A673 (cell line): ENCODE measurements at regions not wholly inside any gene's neighbourhood (a gene's known extent, or its start where the extent isn't known, plus 50 kb on each side); places are given as distances from the start of the nearest gene placed in this dataset.

Experiments used
- CTCF ChIP-seq: fragments of 300-800, 200-600 bp; sonication (generic); conservative IDR thresholded peaks from 2 replicates; pipeline ENCODE4 v1.5.1; 2017; ENCODE audit warnings: low read depth, mild to moderate bottlenecking, antibody characterized with exemption, low read length, moderate library complexity, mixed read lengths
- EZH2 ChIP-seq: fragments of 200-600 bp; sonication (generic); IDR thresholded peaks from 2 replicates; pipeline ENCODE4 v1.6.1; 2017; ENCODE audit warnings: borderline replicate concordance, low read depth, mild to moderate bottlenecking, mixed read lengths, antibody characterized with exemption, low read length; ENCODE audit not compliant: poor library complexity, severe bottlenecking

- TF ChIP-seq CTCF (no peak), EZH2 (no peak)
Observed at GRCh38 chr11:28701760-28702449, 593.7 kb downstream of the METTL15 start.
